Mesendoderm (in vitro differentiated cells): ENCODE measurements at regions not wholly inside any gene's neighbourhood (a gene's known extent, or its start where the extent isn't known, plus 50 kb on each side); places are given as distances from the start of the nearest gene placed in this dataset.
"Not testable (repeated sequence)": the region's sequence is repeated elsewhere in the genome, so short reads cannot be mapped to it uniquely, and the experiment has no call there.

ENCODE experiments used
- DNase-seq: peaks from one replicate; pipeline ENCODE4 v3.0.0; 2013
- H2AK5ac ChIP-seq: 2 replicates; pipeline ENCODE4 v1.6.1; 2013; ENCODE audit warnings: low read length, inconsistent platforms
- H2BK120ac ChIP-seq: 2 replicates; pipeline ENCODE4 v1.6.1; 2013; ENCODE audit warnings: low read depth, mild to moderate bottlenecking, low read length, moderate library complexity, mixed read lengths
- H2BK15ac ChIP-seq: replicated peaks from 2 replicates; pipeline ENCODE4 v1.6.1; 2013; ENCODE audit warnings: low read depth, mild to moderate bottlenecking, moderate library complexity
- H2BK5ac ChIP-seq: 2 replicates; pipeline ENCODE4 v1.6.1; 2013; ENCODE audit warnings: low read length, inconsistent platforms
- H3K18ac ChIP-seq: 2 replicates; pipeline ENCODE4 v1.6.1; 2013; ENCODE audit warnings: mild to moderate bottlenecking, low read length, mixed read lengths
- H3K23ac ChIP-seq: one replicate; pipeline ENCODE4 v1.6.1; 2013; ENCODE audit warnings: low read length
- H3K27ac ChIP-seq: 2 replicates; pipeline ENCODE4 v1.5.1; 2013; ENCODE audit warnings: low read depth, mild to moderate bottlenecking, inconsistent platforms, low read length, moderate library complexity
- H3K27me3 ChIP-seq: 2 replicates; pipeline ENCODE4 v1.6.1; 2013; ENCODE audit warnings: low read length, control low read depth, mild to moderate bottlenecking, inconsistent platforms; ENCODE audit not compliant: insufficient read depth, poor library complexity
- H3K36me3 ChIP-seq: 2 replicates; pipeline ENCODE4 v1.6.1; 2013; ENCODE audit warnings: low read length, inconsistent platforms; ENCODE audit not compliant: control insufficient read depth, insufficient read depth
- H3K4ac ChIP-seq: one replicate; pipeline ENCODE4 v1.6.1; 2013; ENCODE audit warnings: low read depth, mild to moderate bottlenecking, low read length, moderate library complexity
- H3K4me1 ChIP-seq: 2 replicates; pipeline ENCODE4 v1.6.1; 2013; ENCODE audit warnings: low read depth, low read length, inconsistent platforms; ENCODE audit not compliant: control insufficient read depth
- H3K4me2 ChIP-seq: 2 replicates; pipeline ENCODE4 v1.6.1; 2013; ENCODE audit warnings: low read length
- H3K4me3 ChIP-seq: 2 replicates; pipeline ENCODE4 v1.5.1; 2013; ENCODE audit warnings: mild to moderate bottlenecking, low read length
- H3K56ac ChIP-seq: one replicate; pipeline ENCODE4 v1.6.1; 2013; ENCODE audit warnings: low read length
- H3K79me1 ChIP-seq: 2 replicates; pipeline ENCODE4 v1.6.1; 2013; ENCODE audit warnings: low read length, inconsistent platforms
- H3K79me2 ChIP-seq: 2 replicates; pipeline ENCODE4 v1.6.1; 2013; ENCODE audit warnings: mild to moderate bottlenecking, low read length; ENCODE audit not compliant: control insufficient read depth, insufficient read depth
- H3K9ac ChIP-seq: 2 replicates; pipeline ENCODE4 v1.6.1; 2013; ENCODE audit warnings: low read length, inconsistent platforms
- H4K5ac ChIP-seq: one replicate; pipeline ENCODE4 v1.6.1; 2013; ENCODE audit warnings: low read length
- H4K8ac ChIP-seq: one replicate; pipeline ENCODE4 v1.6.1; 2013; ENCODE audit warnings: low read depth, mild to moderate bottlenecking, control low read depth, low read length, moderate library complexity
- WGBS: extraction: QIAGEN DNeasy Blood & Tissue Kit; methylation state at CpG from one replicate; pipeline ENCODE4 v1.1.7; 2013; ENCODE audit warnings: low lambda C conversion rate, missing lambda C conversion rate; ENCODE audit not compliant: insufficient coverage; ENCODE audit errors: extremely low coverage; 5-methylcytosine and 5-hydroxymethylcytosine counted together

- no peaks in the 10 kb centered on the region for H3K36me3 ChIP-seq
- H2BK120ac ChIP-seq, result no peak overlapping the region
- H4K8ac ChIP-seq, result no peak overlapping the region
- H3K4me3 ChIP-seq, result no peak overlapping the region
- H3K18ac ChIP-seq, result no peak overlapping the region
- H3K79me1 ChIP-seq, result no peaks in the 10 kb centered on the region
- no peak overlapping the region for H3K23ac ChIP-seq
- no peak overlapping the region for H2AK5ac ChIP-seq
- H3K4me1 ChIP-seq, result no peaks in the 10 kb centered on the region
- no peak overlapping the region for H3K4ac ChIP-seq
- H4K5ac ChIP-seq, result no peak overlapping the region
- no peaks in the 10 kb centered on the region for H3K79me2 ChIP-seq
- DNase-seq, result no peak
- no peak overlapping the region for H3K27ac ChIP-seq
- H2BK5ac ChIP-seq, result no peak overlapping the region
- WGBS, result no CpG with 5 or more reads among the region's 4 CpGs
- H3K4me2 ChIP-seq, result no peak overlapping the region
- H3K56ac ChIP-seq, result no peak overlapping the region
- no peaks in the 10 kb centered on the region for H3K27me3 ChIP-seq
- no peak overlapping the region for H3K9ac ChIP-seq
- H2BK15ac ChIP-seq, result no peak overlapping the region
These were observed 115.9 kb downstream of the DSEL start for GRCh38 chr18:67400502-67401117.

DNA sequence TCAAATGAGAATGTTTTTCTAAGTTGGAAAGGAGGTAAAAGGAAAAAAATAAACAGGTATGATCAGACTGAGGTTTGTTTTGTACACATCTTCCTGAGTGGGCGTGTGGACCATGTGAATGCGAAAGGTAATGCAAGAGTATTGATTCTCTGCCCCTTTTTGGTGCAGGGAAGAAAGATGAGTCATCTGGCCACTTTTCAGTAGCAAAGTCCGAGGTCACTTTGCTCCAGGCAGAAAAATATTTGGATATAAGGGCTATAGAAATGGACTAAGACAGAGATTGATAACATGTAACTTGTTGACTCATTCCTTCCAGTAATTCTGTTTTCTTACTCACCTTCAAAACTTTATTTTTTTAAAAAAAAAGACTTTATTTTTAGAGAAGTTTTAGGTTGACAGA, 130.5 kb downstream of the DSEL start:
- no peak overlapping the region for H3K4ac ChIP-seq
- no peak overlapping the region for H3K4me3 ChIP-seq
- DNase-seq, result no peak
- no peaks in the 10 kb centered on the region for H3K79me1 ChIP-seq
- H3K4me1 ChIP-seq, result no peaks in the 10 kb centered on the region
- no peak overlapping the region for H4K8ac ChIP-seq
- no peaks in the 10 kb centered on the region for H3K36me3 ChIP-seq
- no peak overlapping the region for H4K5ac ChIP-seq
- no peak overlapping the region for H3K27ac ChIP-seq
- no peak overlapping the region for H2BK120ac ChIP-seq
- WGBS, result no CpG with 5 or more reads among the region's 3 CpGs
- no peak overlapping the region for H2BK5ac ChIP-seq
- no peak overlapping the region for H3K23ac ChIP-seq
- no peak overlapping the region for H3K9ac ChIP-seq
- H3K56ac ChIP-seq, result no peak overlapping the region
- H3K4me2 ChIP-seq, result no peak overlapping the region
- H2AK5ac ChIP-seq, result no peak overlapping the region
- no peaks in the 10 kb centered on the region for H3K27me3 ChIP-seq
- H3K18ac ChIP-seq, result no peak overlapping the region
- H2BK15ac ChIP-seq, result no peak overlapping the region
- H3K79me2 ChIP-seq, result no peaks in the 10 kb centered on the region

GRCh38 chr18:67385455-67385854, 131.1 kb downstream of the DSEL start:
- Histone ChIP-seq H3K27me3 (no peaks in the 10 kb centered on the region), H3K56ac (no peak overlapping the region), H3K4me2 (no peak overlapping the region), H3K4ac (no peak overlapping the region), H4K5ac (no peak overlapping the region), H4K8ac (no peak overlapping the region), H3K18ac (no peak overlapping the region), H3K4me3 (no peak overlapping the region), H3K79me1 (no peaks in the 10 kb centered on the region), H3K9ac (no peak overlapping the region), H2BK15ac (no peak overlapping the region), H2BK5ac (no peak overlapping the region), H3K79me2 (no peaks in the 10 kb centered on the region), H2AK5ac (no peak overlapping the region), H3K27ac (no peak overlapping the region), H3K36me3 (no peaks in the 10 kb centered on the region), H3K23ac (no peak overlapping the region), H3K4me1 (no peaks in the 10 kb centered on the region), H2BK120ac (no peak overlapping the region)
- WGBS, result no CpG with 5 or more reads among the region's 6 CpGs
- peak; percentile 77 for DNase-seq

DNA sequence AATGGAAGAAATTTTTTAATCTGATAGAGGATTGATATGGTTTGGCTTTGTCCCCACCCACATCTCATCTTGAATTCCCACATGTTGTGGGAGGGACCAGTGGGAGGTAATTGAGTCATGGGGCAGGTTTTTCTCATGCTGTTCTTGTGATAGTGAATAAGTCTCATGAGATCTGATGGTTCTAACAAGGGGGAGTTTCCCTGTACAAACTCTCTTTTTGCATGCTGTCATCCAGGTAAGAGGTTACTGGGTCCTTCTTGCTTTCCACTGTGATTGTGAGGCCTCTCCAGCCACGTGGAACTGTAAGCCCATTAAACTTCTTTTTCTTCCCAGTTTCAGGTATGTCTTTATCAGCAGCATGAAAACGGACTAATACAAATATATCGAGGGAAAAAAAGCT, 132.5 kb downstream of the DSEL start:
- not testable (repeated sequence) for H3K27me3 ChIP-seq, H3K9ac ChIP-seq, H3K23ac ChIP-seq, H2AK5ac ChIP-seq, H2BK120ac ChIP-seq, H3K79me2 ChIP-seq, H3K18ac ChIP-seq, H3K27ac ChIP-seq, H4K5ac ChIP-seq, H3K56ac ChIP-seq, DNase-seq, H3K79me1 ChIP-seq, H4K8ac ChIP-seq, H3K4me1 ChIP-seq, H3K4me3 ChIP-seq, H3K4me2 ChIP-seq, H3K36me3 ChIP-seq, H2BK5ac ChIP-seq, H2BK15ac ChIP-seq, H3K4ac ChIP-seq
- no CpG with 5 or more reads among the region's 3 CpGs for WGBS

DNA sequence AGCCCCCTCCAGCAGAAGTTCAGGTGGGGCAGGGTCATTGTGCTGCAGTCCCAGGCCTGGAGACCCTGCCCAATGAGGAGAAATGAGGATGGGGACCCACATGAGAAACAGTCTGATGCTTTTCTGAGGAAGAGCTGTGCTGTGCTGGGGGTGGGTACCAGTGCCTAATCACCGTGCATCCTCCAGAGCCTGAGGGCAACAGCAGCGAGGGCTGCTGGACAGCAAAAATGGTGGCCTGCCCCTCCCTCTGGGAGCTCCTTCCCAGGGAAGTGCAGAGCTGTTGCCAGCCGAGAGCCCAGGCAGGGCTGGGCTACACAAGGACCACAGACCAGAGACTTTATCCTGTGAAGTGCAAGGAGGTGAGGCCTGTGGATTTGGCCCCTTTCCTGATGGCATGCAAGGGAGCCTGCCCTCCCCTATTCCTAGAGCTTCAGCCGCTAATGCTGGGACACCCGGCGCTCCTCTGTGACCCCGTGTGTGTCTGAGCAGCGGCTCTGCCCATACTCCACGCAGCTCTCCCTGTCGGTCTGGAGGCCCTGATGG, 134.8 kb downstream of the DSEL start:
- Histone ChIP-seq H3K36me3 (no peaks in the 10 kb centered on the region), H2BK15ac (no peak overlapping the region), H3K9ac (no peak overlapping the region), H3K56ac (no peak overlapping the region), H3K18ac (no peak overlapping the region), H2AK5ac (no peak overlapping the region), H4K8ac (no peak overlapping the region), H3K27ac (no peak overlapping the region), H3K4me3 (no peak overlapping the region), H4K5ac (no peak overlapping the region), H3K23ac (no peak overlapping the region), H3K79me1 (no peaks in the 10 kb centered on the region), H2BK120ac (no peak overlapping the region), H3K4me1 (no peaks in the 10 kb centered on the region), H3K79me2 (no peaks in the 10 kb centered on the region), H3K4me2 (no peak overlapping the region), H3K27me3 (no peaks in the 10 kb centered on the region), H2BK5ac (no peak overlapping the region), H3K4ac (no peak overlapping the region)
- DNase-seq, result no peak
- WGBS, result no CpG with 5 or more reads among the region's 10 CpGs

GRCh38 chr18:67380867-67381266, 135.7 kb downstream of the DSEL start:
- Histone ChIP-seq H3K23ac (no peak overlapping the region), H3K27me3 (no peaks in the 10 kb centered on the region), H3K4me3 (no peak overlapping the region), H2BK5ac (no peak overlapping the region), H3K36me3 (no peaks in the 10 kb centered on the region), H4K5ac (no peak overlapping the region), H3K4me1 (no peaks in the 10 kb centered on the region), H2BK15ac (no peak overlapping the region), H3K56ac (no peak overlapping the region), H2AK5ac (no peak overlapping the region), H4K8ac (no peak overlapping the region), H3K79me2 (no peaks in the 10 kb centered on the region), H3K79me1 (no peaks in the 10 kb centered on the region), H2BK120ac (no peak overlapping the region), H3K9ac (no peak overlapping the region), H3K27ac (no peak overlapping the region), H3K4me2 (no peak overlapping the region), H3K4ac (no peak overlapping the region), H3K18ac (no peak overlapping the region)
- WGBS, result no CpG with 5 or more reads among the region's 3 CpGs
- DNase-seq, result no peak
